Muscle layer of duodenum (tissue), 2 donors: ENCODE measurements at regions not wholly inside any gene's neighbourhood (a gene's known extent, or its start where the extent isn't known, plus 50 kb on each side); places are given as distances from the start of the nearest gene placed in this dataset.

ENCODE experiments used
- H3K27ac ChIP-seq: one replicate; pipeline ENCODE4 v1.7.0; 2013; ENCODE audit warnings: mild to moderate bottlenecking, low read length
- H3K27me3 ChIP-seq: one replicate; pipeline ENCODE4 v1.7.0; 2013; ENCODE audit warnings: low read depth, mild to moderate bottlenecking, control low read depth, low read length
- H3K36me3 ChIP-seq, 2 donors: one replicate each; pipeline ENCODE4 v1.7.0; 2013; ENCODE audit warnings: low read length in 2 of 2, control low read depth in 1 of 2, mild to moderate bottlenecking in 1 of 2; ENCODE audit not compliant: insufficient read depth in 2 of 2, control insufficient read depth in 1 of 2
- H3K4me1 ChIP-seq, 2 donors: one replicate each; pipeline ENCODE4 v1.7.0; 2013; ENCODE audit warnings: low read length in 2 of 2, mild to moderate bottlenecking in 2 of 2, control low read depth in 1 of 2, moderate library complexity in 1 of 2; ENCODE audit not compliant: insufficient read depth in 2 of 2, control insufficient read depth in 1 of 2
- H3K4me3 ChIP-seq, 2 donors: one replicate each; pipeline ENCODE4 v1.7.0; 2013; ENCODE audit warnings: low read length in 2 of 2, low read depth in 1 of 2, mild to moderate bottlenecking in 1 of 2
- H3K9me3 ChIP-seq, 2 donors: one replicate each; pipeline ENCODE4 v1.7.0; 2013; ENCODE audit warnings: low read length in 2 of 2, control low read depth in 1 of 2, mild to moderate bottlenecking in 1 of 2; ENCODE audit not compliant: control insufficient read depth in 1 of 2
- donor health status: healthy.

GRCh38 chr9:16309469-16310271 is 560.8 kb downstream of the BNC2 start:
- Histone ChIP-seq H3K4me1 (peaks cover 0 to 5% of the 10 kb centered on the region in 2 donors), H3K27me3 (no peaks in the 10 kb centered on the region), H3K36me3 (no peaks in the 10 kb centered on the region), H3K4me3 (no peak overlapping the region), H3K27ac (no peak overlapping the region), H3K9me3 (no peaks in the 10 kb centered on the region)

GRCh38 chr9:16310278-16311110 is 560.0 kb downstream of the BNC2 start:
- H3K9me3 ChIP-seq: no peaks in the 10 kb centered on the region
- H3K36me3 ChIP-seq: no peaks in the 10 kb centered on the region
- H3K27ac ChIP-seq: no peak overlapping the region
- H3K4me1 ChIP-seq: peaks cover 0 to 5% of the 10 kb centered on the region in 2 donors
- H3K4me3 ChIP-seq: no peak overlapping the region
- H3K27me3 ChIP-seq: no peaks in the 10 kb centered on the region

GRCh38 chr9:16312116-16312515 is 558.4 kb downstream of the BNC2 start:
- Histone ChIP-seq H3K27ac (no peak overlapping the region), H3K27me3 (no peaks in the 10 kb centered on the region), H3K4me1 (peaks cover 0 to 5% of the 10 kb centered on the region in 2 donors), H3K4me3 (no peak overlapping the region), H3K9me3 (no peaks in the 10 kb centered on the region), H3K36me3 (no peaks in the 10 kb centered on the region)

- Histone ChIP-seq H3K36me3 (no peaks in the 10 kb centered on the region), H3K27me3 (no peaks in the 10 kb centered on the region), H3K4me3 (no peak overlapping the region), H3K9me3 (no peaks in the 10 kb centered on the region), H3K27ac (no peak overlapping the region), H3K4me1 (peaks cover 0 to 5% of the 10 kb centered on the region in 2 donors)
Measured at GRCh38 chr9:16312962-16313546, 557.4 kb downstream of the BNC2 start.

- peaks cover 0 to 5% of the 10 kb centered on the region in 2 donors for H3K4me1 ChIP-seq
- no peak overlapping the region for H3K4me3 ChIP-seq
- no peaks in the 10 kb centered on the region for H3K36me3 ChIP-seq
- no peaks in the 10 kb centered on the region for H3K9me3 ChIP-seq
- H3K27ac ChIP-seq: no peak overlapping the region
- no peaks in the 10 kb centered on the region for H3K27me3 ChIP-seq
Measured at GRCh38 chr9:16314476-16314875, 556.0 kb downstream of the BNC2 start.

- Histone ChIP-seq H3K4me3 (no peak overlapping the region), H3K27ac (no peak overlapping the region), H3K4me1 (peaks cover 0 to 4% of the 10 kb centered on the region in 2 donors), H3K27me3 (no peaks in the 10 kb centered on the region), H3K9me3 (no peaks in the 10 kb centered on the region), H3K36me3 (no peaks in the 10 kb centered on the region)
Measured at GRCh38 chr9:16315720-16316119, 554.8 kb downstream of the BNC2 start.

- Histone ChIP-seq H3K9me3 (no peaks in the 10 kb centered on the region), H3K36me3 (no peaks in the 10 kb centered on the region), H3K4me3 (no peak overlapping the region), H3K27ac (no peak overlapping the region), H3K4me1 (no peaks in the 10 kb centered on the region), H3K27me3 (no peaks in the 10 kb centered on the region)
Measured at GRCh38 chr9:16316456-16316855, 554.0 kb downstream of the BNC2 start.

- Histone ChIP-seq H3K9me3 (no peaks in the 10 kb centered on the region), H3K4me3 (no peak overlapping the region), H3K36me3 (no peaks in the 10 kb centered on the region), H3K27ac (no peak overlapping the region), H3K4me1 (no peaks in the 10 kb centered on the region), H3K27me3 (no peaks in the 10 kb centered on the region)
Measured at GRCh38 chr9:16316911-16317817, 553.3 kb downstream of the BNC2 start.

- Histone ChIP-seq H3K36me3 (no peaks in the 10 kb centered on the region), H3K4me1 (no peaks in the 10 kb centered on the region), H3K27ac (no peak overlapping the region), H3K9me3 (no peaks in the 10 kb centered on the region), H3K4me3 (no peak overlapping the region), H3K27me3 (no peaks in the 10 kb centered on the region)
Measured at GRCh38 chr9:16318516-16319060, 551.9 kb downstream of the BNC2 start.

GRCh38 chr9:16319646-16320045 is 550.8 kb downstream of the BNC2 start:
- H3K9me3 ChIP-seq: no peaks in the 10 kb centered on the region
- no peaks in the 10 kb centered on the region for H3K27me3 ChIP-seq
- no peak overlapping the region for H3K4me3 ChIP-seq
- no peaks in the 10 kb centered on the region for H3K36me3 ChIP-seq
- H3K4me1 ChIP-seq: no peaks in the 10 kb centered on the region
- no peak overlapping the region for H3K27ac ChIP-seq
